Neutrophil (primary cell): ENCODE measurements at regions not wholly inside any gene's neighbourhood (a gene's known extent, or its start where the extent isn't known, plus 50 kb on each side); places are given as distances from the start of the nearest gene placed in this dataset.
"Not testable (repeated sequence)": the region's sequence is repeated elsewhere in the genome, so short reads cannot be mapped to it uniquely, and the experiment has no call there.

Source experiments
- H3K27ac ChIP-seq: fragments of 200-600 bp; sonication (generic); 2 replicates; pipeline ENCODE4 v1.5.1; 2016; ENCODE audit warnings: mild to moderate bottlenecking, moderate library complexity
- H3K27me3 ChIP-seq: fragments of 200-600 bp; sonication (generic); 2 replicates; pipeline ENCODE4 v1.6.0; 2016; ENCODE audit warnings: mild to moderate bottlenecking
- H3K36me3 ChIP-seq: fragments of 200-600 bp; sonication (generic); 2 replicates; pipeline ENCODE4 v1.5.1; 2017
- H3K4me1 ChIP-seq, 2 experiments: fragments of 200-600 bp in 1 of 2; sonication (generic) in 1 of 2; 1 replicate in 1 of 2; 2 replicates in 1 of 2; pipeline versions ENCODE4 v1.5.1 to v1.6.1; 2013 to 2016; ENCODE audit warnings: low read depth in 1 of 2, low read length in 1 of 2, mild to moderate bottlenecking in 1 of 2, moderate library complexity in 1 of 2; ENCODE audit not compliant: control insufficient read depth in 1 of 2, insufficient read depth in 1 of 2
- H3K4me3 ChIP-seq, 2 experiments: fragments of 200-600 bp in 1 of 2; sonication (generic) in 1 of 2; 1 replicate in 1 of 2; 2 replicates in 1 of 2; pipeline ENCODE4 v1.5.1; 2013 to 2016; ENCODE audit warnings: low read depth in 1 of 2, low read length in 1 of 2, mild to moderate bottlenecking in 1 of 2, moderate library complexity in 1 of 2
- H3K9me3 ChIP-seq: fragments of 200-600 bp; sonication (generic); 2 replicates; pipeline ENCODE4 v1.5.1; 2016
- TF ChIP-seq, protein P1 (sequence below): fragments of 200-600 bp; sonication (generic); IDR thresholded peaks from 2 replicates; pipeline ENCODE4 v1.5.1; 2016; ENCODE audit warnings: antibody characterized with exemption

DNA sequence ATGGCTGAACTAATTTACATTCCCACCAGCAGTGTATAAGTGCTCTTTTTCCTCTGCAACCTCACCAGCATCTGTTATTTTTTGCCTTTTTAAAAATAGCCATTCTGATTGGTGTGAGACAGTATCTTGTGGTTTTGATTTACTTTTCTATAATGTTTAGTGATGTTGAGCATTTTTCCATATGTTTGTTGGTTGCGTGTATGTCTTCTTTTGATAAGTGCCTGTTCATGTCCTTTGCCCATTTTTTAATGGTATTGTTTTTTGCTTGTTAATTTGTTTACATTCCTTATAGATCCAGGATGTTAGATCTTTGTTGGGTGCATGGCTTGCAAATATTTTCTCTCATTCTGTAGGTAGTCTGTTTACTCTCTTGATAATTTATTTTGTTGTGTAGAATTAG is 169.9 kb downstream of the PRL start:
- Histone ChIP-seq H3K36me3 (no peaks in the 10 kb centered on the region), H3K4me1 (no peaks in the 10 kb centered on the region), H3K27me3 (no peaks in the 10 kb centered on the region), H3K27ac (no peak overlapping the region), H3K9me3 (no peaks in the 10 kb centered on the region), H3K4me3 (no peak overlapping the region)
- TF ChIP-seq, protein P1, sequence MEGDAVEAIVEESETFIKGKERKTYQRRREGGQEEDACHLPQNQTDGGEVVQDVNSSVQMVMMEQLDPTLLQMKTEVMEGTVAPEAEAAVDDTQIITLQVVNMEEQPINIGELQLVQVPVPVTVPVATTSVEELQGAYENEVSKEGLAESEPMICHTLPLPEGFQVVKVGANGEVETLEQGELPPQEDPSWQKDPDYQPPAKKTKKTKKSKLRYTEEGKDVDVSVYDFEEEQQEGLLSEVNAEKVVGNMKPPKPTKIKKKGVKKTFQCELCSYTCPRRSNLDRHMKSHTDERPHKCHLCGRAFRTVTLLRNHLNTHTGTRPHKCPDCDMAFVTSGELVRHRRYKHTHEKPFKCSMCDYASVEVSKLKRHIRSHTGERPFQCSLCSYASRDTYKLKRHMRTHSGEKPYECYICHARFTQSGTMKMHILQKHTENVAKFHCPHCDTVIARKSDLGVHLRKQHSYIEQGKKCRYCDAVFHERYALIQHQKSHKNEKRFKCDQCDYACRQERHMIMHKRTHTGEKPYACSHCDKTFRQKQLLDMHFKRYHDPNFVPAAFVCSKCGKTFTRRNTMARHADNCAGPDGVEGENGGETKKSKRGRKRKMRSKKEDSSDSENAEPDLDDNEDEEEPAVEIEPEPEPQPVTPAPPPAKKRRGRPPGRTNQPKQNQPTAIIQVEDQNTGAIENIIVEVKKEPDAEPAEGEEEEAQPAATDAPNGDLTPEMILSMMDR: no peak

DNA sequence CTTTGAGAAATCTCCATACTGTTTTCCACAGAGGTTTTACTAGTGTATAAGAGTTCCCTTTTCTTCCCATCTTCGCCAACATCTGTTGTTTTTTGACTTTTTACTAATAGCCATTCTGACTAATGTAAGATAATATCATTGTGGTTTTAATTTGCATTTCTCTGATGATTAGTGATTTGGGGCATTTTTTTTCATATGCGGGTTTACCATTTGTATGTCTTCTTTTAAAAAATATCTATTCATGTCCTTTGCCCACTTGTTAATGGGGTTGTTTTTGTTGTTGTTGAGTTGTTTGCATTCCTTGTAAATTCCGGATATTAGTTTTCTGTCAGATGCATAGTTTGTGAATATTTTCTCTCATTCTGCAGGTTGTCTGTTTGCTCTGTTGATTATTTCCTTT is 167.1 kb downstream of the PRL start:
- no peaks in the 10 kb centered on the region for H3K9me3 ChIP-seq
- no peaks in the 10 kb centered on the region for H3K36me3 ChIP-seq
- H3K4me3 ChIP-seq: no peak overlapping the region
- H3K27me3 ChIP-seq: no peaks in the 10 kb centered on the region
- no peak overlapping the region for H3K27ac ChIP-seq
- H3K4me1 ChIP-seq: no peaks in the 10 kb centered on the region
- TF ChIP-seq, protein P1: no peak

- no peak overlapping the region for H3K4me3 ChIP-seq
- TF ChIP-seq, protein P1: no peak
- H3K36me3 ChIP-seq: no peaks in the 10 kb centered on the region
- no peaks in the 10 kb centered on the region for H3K27me3 ChIP-seq
- no peak overlapping the region for H3K27ac ChIP-seq
- H3K4me1 ChIP-seq: peaks cover 4% of the 10 kb centered on the region in 2 experiments
- no peaks in the 10 kb centered on the region for H3K9me3 ChIP-seq
These were observed 164.2 kb downstream of the PRL start for GRCh38 chr6:22132656-22133055.

- Histone ChIP-seq H3K9me3 (no peaks in the 10 kb centered on the region), H3K4me3 (no peak overlapping the region), H3K36me3 (no peaks in the 10 kb centered on the region), H3K27me3 (no peaks in the 10 kb centered on the region), H3K27ac (no peak overlapping the region), H3K4me1 (peaks cover 4% of the 10 kb centered on the region in 2 experiments)
- TF ChIP-seq, protein P1: no peak
These were observed 163.5 kb downstream of the PRL start for GRCh38 chr6:22133357-22133756.

DNA sequence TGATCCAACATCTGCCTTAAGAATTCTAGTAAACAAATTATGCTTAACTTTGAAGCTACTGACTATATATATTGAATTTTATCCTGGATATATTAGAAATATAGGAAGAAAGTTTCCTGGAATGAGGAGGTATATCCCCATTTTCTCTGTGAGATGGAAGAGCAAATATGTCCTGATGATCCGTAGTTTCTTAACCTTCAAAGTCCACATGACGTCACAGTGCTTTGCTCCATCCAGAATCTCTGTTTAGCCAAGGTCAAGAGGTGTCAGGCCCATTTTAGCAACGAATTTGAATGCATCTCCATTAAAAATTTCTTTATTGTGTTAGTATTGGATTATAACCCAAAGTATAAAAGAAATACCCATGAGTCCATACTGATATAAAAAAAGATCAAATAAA is 162.5 kb downstream of the PRL start:
- H3K36me3 ChIP-seq: no peaks in the 10 kb centered on the region
- TF ChIP-seq, protein P1: no peak

GRCh38 chr6:22135395-22135794 is 161.4 kb downstream of the PRL start:
- peaks cover 4% of the 10 kb centered on the region in 2 experiments for H3K4me1 ChIP-seq
- TF ChIP-seq, protein P1: no peak
- H3K4me3 ChIP-seq: no peak overlapping the region
- H3K9me3 ChIP-seq: no peaks in the 10 kb centered on the region
- H3K27me3 ChIP-seq: no peaks in the 10 kb centered on the region
- H3K27ac ChIP-seq: no peak overlapping the region
- H3K36me3 ChIP-seq: no peaks in the 10 kb centered on the region

More for the DNA sequence above, 162.5 kb downstream of the PRL start:
- H3K4me3 ChIP-seq: no peak overlapping the region
- peaks cover 4% of the 10 kb centered on the region in 2 experiments for H3K4me1 ChIP-seq
- no peak overlapping the region for H3K27ac ChIP-seq
- no peaks in the 10 kb centered on the region for H3K27me3 ChIP-seq
- no peaks in the 10 kb centered on the region for H3K9me3 ChIP-seq

GRCh38 chr6:22140736-22141135 is 156.1 kb downstream of the PRL start:
- H3K27me3 ChIP-seq, H3K4me1 ChIP-seq, H3K27ac ChIP-seq: not testable (repeated sequence)

More at GRCh38 chr6:22140736-22141135, 156.1 kb downstream of the PRL start:
- not testable (repeated sequence) for H3K36me3 ChIP-seq, H3K9me3 ChIP-seq, H3K4me3 ChIP-seq
